Lung (tissue), 11 donors: ENCODE measurements at regions not wholly inside any gene's neighbourhood (a gene's known extent, or its start where the extent isn't known, plus 50 kb on each side); places are given as distances from the start of the nearest gene placed in this dataset.
"Not testable (repeated sequence)": the region's sequence is repeated elsewhere in the genome, so short reads cannot be mapped to it uniquely, and the experiment has no call there.

ENCODE experiments used
- ATAC-seq: fragments of 200-7000 bp; cut with Tn5 transposase; one replicate; pipeline ENCODE4 v1.9.1; 2020; ENCODE audit warnings: moderate number of reproducible peaks; ENCODE audit not compliant: insufficient read depth, low FRiP score
- DNase-seq, 3 donors: peaks; one replicate each; pipeline ENCODE4 v3.0.0-alpha.2; 2013 to 2017
- H3K27ac ChIP-seq, 2 donors: one replicate each; pipeline ENCODE4 v1.5.1; 2013; ENCODE audit warnings: mild to moderate bottlenecking in 2 of 2, moderate library complexity in 2 of 2, control low read depth in 1 of 2, inconsistent platforms in 1 of 2, low read depth in 1 of 2, low read length in 1 of 2
- H3K27me3 ChIP-seq, 3 donors: one replicate each; pipeline ENCODE4 v1.5.1; 2013; ENCODE audit warnings: low read length in 2 of 3; ENCODE audit not compliant: control insufficient read depth in 3 of 3, insufficient read depth in 3 of 3
- H3K36me3 ChIP-seq, 4 donors: one replicate each; pipeline ENCODE4 v1.5.1; 2013; ENCODE audit warnings: low read length in 4 of 4, mild to moderate bottlenecking in 1 of 4, moderate library complexity in 1 of 4; ENCODE audit not compliant: control insufficient read depth in 4 of 4, insufficient read depth in 4 of 4
- H3K4me1 ChIP-seq, 5 donors: one replicate each; pipeline ENCODE4 v1.5.1; 2013; ENCODE audit warnings: low read length in 5 of 5, mild to moderate bottlenecking in 2 of 5, moderate library complexity in 1 of 5; ENCODE audit not compliant: control insufficient read depth in 5 of 5, insufficient read depth in 5 of 5
- H3K4me3 ChIP-seq: one replicate; pipeline ENCODE4 v1.5.1; 2013; ENCODE audit warnings: mild to moderate bottlenecking, control low read depth, moderate library complexity
- H3K9ac ChIP-seq, 2 donors: one replicate each; pipeline ENCODE4 v1.5.1; 2013; ENCODE audit warnings: low read length in 2 of 2, control low read depth in 1 of 2; ENCODE audit not compliant: insufficient read depth in 1 of 2
- H3K9me3 ChIP-seq, 4 donors: one replicate each; pipeline ENCODE4 v1.5.1; 2013; ENCODE audit warnings: low read length in 3 of 4, mild to moderate bottlenecking in 1 of 4, moderate library complexity in 1 of 4; ENCODE audit not compliant: control insufficient read depth in 4 of 4, insufficient read depth in 3 of 4
- WGBS, 2 donors: extraction: QIAGEN DNeasy Blood & Tissue Kit; methylation state at CpG; one replicate each; pipeline ENCODE4 v1.1.7; 2013; 5-methylcytosine and 5-hydroxymethylcytosine counted together
- TF ChIP-seq, protein P1 (sequence below): IDR thresholded peaks from 2 replicates; pipeline ENCODE4 v1.5.1; 2012; ENCODE audit warnings: mild to moderate bottlenecking; ENCODE audit errors: control extremely low read depth, extremely low read depth
- donor health status: control.
- donor health status: control.
- donor health status: Bipolar disorder and iron deficiency.
- donor health status: healthy.
- donor health status: DM: yes; HTN: yes; CAD: no.

DNA sequence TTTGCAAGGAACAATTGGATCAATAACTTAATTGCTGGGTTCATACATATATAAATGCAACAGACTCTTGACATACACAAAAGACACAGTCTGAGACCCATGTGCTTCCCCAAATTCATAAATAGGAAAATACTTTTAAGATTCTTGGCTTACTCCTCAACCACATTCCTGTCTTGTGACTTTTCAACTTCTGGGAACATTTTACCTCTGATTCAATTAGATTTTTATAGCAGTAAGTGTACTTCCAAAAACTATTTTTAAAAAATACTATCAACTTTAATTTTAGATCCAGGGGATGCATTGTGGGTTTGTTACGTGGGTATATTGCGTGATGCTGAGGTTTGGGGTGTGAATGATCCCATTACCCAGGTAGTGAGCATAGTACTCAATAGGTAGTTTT lies 406.7 kb downstream of the RPS6KC1 start:
- Histone ChIP-seq H3K27ac (no peak overlapping the region), H3K9ac (no peak overlapping the region), H3K36me3 (no peaks in the 10 kb centered on the region), H3K4me1 (no peaks in the 10 kb centered on the region), H3K9me3 (no peaks in the 10 kb centered on the region), H3K27me3 (peaks cover 0 to 2% (median 0%) of the 10 kb centered on the region in 3 donors), H3K4me3 (no peak overlapping the region)
- no peak for ATAC-seq
- 81 to 86% methylated on average over 2 of the region's 2 CpGs for WGBS, 2 donors
- TF ChIP-seq, protein P1, sequence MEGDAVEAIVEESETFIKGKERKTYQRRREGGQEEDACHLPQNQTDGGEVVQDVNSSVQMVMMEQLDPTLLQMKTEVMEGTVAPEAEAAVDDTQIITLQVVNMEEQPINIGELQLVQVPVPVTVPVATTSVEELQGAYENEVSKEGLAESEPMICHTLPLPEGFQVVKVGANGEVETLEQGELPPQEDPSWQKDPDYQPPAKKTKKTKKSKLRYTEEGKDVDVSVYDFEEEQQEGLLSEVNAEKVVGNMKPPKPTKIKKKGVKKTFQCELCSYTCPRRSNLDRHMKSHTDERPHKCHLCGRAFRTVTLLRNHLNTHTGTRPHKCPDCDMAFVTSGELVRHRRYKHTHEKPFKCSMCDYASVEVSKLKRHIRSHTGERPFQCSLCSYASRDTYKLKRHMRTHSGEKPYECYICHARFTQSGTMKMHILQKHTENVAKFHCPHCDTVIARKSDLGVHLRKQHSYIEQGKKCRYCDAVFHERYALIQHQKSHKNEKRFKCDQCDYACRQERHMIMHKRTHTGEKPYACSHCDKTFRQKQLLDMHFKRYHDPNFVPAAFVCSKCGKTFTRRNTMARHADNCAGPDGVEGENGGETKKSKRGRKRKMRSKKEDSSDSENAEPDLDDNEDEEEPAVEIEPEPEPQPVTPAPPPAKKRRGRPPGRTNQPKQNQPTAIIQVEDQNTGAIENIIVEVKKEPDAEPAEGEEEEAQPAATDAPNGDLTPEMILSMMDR = no peak
- no peak for DNase-seq

DNA sequence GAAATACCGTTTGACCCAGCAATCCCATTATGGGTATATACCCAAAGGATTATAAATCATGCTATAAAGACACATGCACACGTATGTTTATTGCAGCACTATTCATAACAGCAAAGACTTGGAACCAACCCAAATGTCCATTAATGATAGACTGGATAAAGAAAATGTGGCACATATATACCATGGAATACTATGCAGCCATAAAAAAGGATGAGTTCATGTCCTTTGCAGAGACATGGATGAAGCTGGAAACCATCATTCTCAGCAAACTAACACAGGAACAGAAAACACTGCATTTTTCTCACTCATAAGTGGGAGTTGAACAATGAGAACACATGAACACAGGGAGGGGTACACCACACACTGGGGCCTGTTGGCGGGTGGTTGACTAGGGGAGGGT lies 411.3 kb downstream of the RPS6KC1 start:
- H3K9me3 ChIP-seq, H3K9ac ChIP-seq, H3K36me3 ChIP-seq, ATAC-seq, H3K4me1 ChIP-seq, H3K27me3 ChIP-seq, H3K4me3 ChIP-seq, H3K27ac ChIP-seq, DNase-seq: not testable (repeated sequence)
- 91 to 93% methylated on average over 3 of the region's 3 CpGs for WGBS, 2 donors

DNA sequence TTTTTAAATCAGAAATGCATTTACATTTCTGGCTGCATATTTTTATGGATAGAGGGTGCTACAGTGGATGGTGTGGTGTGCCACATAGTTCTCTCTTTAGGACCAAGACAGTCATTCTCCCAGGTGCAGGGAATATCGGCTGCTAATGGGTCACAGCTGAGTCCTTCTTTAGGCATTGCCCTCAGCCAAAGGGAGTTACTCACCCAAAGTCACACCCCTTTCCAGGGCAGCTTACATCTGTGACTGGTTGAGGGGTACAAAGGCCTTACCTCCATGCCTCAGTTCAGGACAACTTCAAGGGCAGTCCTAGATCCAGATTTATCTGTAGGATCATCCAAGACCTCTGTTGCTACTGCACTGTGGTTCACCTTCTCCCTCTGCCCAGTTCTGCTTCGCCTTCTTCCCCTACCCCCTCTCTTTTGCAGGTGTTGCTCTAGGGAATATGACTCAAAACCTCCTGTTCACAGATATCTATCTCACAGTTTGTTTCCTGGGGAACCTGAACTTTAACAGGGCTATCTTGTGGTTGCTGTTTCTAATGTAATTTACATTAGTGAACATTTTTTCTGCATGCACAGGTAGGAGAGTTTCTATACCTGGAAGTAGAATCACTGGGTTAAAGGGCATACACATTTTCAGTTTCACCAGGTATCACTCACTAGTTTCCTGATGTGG lies 413.9 kb downstream of the RPS6KC1 start:
- ATAC-seq = no peak

DNA sequence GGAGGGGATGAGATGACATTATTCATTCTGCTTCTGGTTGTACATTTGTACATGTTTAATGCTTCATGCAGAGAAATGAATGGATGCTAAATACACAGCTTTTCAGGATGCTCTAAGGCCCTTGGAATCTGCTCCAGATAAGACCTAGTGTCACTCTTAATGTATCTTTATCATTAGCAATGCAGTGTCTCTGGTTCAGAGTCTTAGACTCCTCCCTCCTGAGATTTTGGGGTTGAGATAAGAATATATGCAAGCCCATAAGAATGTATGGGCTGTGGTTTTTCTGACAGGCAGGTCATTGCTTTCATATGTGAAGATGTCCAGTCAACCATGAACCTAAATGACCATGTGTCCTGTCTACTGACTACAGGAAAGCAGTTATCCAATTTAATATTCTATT lies 415.5 kb downstream of the RPS6KC1 start:
- Histone ChIP-seq H3K4me3 (no peak overlapping the region), H3K9ac (no peak overlapping the region), H3K4me1 (no peaks in the 10 kb centered on the region), H3K9me3 (no peaks in the 10 kb centered on the region), H3K36me3 (no peaks in the 10 kb centered on the region), H3K27me3 (no peaks in the 10 kb centered on the region), H3K27ac (no peak overlapping the region)
- TF ChIP-seq, protein P1 = no peak
- ATAC-seq (no peak), DNase-seq (no peak)

More for the DNA sequence above, 413.9 kb downstream of the RPS6KC1 start:
- Histone ChIP-seq H3K4me3 (no peak overlapping the region), H3K27ac (no peak overlapping the region), H3K36me3 (no peaks in the 10 kb centered on the region), H3K4me1 (no peaks in the 10 kb centered on the region), H3K9ac (no peak overlapping the region), H3K27me3 (no peaks in the 10 kb centered on the region), H3K9me3 (no peaks in the 10 kb centered on the region)
- TF ChIP-seq, protein P1 = no peak
- DNase-seq = no peak
- WGBS, 2 donors = 85 to 94% methylated on average over 2 of the region's 2 CpGs
